Hypothalamus (tissue), 51 donors: ENCODE measurements at regions not wholly inside any gene's neighbourhood (a gene's known extent, or its start where the extent isn't known, plus 50 kb on each side); places are given as distances from the start of the nearest gene placed in this dataset.

Experiments
- DNase-seq, 51 donors: peaks; one replicate each; lab custom pipeline; 2025; lab: John Stamatoyannopoulos, UW

DNA sequence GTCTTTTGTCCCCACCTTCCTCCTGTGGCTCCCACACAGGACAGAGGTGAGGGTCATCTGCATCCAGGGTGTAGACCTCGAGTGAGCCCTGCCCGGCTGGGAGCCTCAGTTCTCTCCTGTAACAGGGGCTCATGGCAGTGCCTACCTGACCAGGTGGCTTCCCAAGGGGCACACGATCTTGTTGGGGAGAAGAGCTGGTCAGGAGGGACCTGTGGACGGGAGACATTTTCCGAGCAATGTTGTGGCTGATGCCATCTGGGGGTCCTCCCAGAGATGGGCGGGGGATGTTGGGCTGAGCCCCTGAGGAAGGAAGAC, 51.9 kb downstream of the CEBPB start:
- DNase-seq: no peak

GRCh38 chr20:50242863-50243609, 52.4 kb downstream of the CEBPB start:
- peak in 48 of 51 donors; percentile 7 to 88 (median 68) for DNase-seq

DNA sequence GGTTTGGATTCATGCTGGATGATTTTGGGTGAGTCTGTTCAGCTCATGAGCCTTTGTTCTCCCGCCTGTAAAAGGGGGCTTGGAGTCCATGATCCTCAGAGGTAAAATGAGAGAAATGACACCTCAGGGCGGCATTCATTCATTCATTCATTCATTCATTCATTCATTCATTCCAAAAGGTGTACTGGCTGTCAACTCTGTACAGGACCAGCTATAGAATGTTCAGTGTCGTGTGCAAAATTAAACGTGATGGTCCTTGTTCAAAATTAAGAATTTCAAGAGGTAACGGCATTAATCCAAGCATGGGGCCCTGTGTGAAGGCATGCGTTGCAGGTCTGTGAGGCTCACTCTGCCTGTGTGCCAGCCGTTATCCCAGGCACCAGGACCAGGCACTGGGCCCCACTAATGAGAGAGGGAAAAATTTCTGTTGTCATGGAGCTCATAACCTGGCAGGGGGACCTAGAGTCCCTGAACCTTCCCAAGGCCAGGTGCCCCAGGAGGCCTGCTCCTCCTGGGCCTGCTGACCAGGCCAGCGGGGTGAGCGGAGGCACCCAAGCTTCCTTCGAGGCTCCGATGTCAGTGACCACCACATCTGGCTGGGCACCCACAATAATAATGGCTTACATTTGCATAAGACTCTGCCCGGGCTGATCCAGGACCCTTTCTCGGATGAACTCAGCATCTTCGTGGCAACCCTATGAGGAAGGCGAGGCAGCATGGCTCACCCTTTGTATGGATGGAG, 53.2 kb downstream of the CEBPB start:
- DNase-seq: no peak

DNA sequence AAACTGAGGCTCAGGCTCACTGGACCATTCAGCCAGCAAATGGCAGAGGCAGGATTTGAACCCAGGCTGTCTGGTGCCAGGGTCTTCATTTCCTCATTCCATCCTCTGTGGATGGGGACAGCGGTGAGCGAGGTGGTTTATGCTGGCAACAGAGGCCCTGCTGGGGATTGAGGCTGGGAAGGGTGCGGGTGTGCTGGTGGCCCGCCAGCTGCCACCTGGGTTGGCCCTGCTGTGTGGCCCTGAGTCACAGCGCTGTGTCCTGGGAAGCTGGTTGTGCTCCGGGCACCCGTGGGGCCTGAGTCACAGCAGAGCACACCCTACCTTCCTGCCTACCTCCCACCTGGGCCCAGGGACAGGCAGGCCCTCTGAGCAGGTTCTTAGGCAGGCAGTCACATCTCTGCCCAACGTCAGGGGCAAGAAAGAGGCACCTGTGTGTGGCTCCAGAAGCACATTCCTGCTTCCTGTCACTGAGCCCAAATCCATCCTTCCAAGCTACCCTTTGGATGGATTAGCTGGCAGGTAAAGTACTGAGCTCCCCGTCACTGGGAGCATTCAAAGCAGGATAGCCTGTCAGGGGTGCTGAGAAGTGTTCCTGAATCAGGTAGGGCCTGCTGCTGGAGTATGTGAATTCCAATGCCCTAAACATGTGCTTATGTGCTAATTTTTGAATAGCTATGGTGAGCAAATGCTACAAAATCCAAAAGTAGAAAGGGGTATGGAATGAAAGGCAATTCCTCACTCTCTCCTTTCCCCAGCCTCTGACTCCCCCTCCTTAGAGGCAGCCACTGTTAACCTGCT, 53.9 kb downstream of the CEBPB start:
- peak in 1 of 51 donors; percentile 8 for DNase-seq

GRCh38 chr20:50245498-50246366, 55.1 kb downstream of the CEBPB start:
- no peak for DNase-seq

GRCh38 chr20:50246367-50247195, 56.0 kb downstream of the CEBPB start:
- peak in 3 of 51 donors; percentile 12 to 17 (median 17) for DNase-seq

DNA sequence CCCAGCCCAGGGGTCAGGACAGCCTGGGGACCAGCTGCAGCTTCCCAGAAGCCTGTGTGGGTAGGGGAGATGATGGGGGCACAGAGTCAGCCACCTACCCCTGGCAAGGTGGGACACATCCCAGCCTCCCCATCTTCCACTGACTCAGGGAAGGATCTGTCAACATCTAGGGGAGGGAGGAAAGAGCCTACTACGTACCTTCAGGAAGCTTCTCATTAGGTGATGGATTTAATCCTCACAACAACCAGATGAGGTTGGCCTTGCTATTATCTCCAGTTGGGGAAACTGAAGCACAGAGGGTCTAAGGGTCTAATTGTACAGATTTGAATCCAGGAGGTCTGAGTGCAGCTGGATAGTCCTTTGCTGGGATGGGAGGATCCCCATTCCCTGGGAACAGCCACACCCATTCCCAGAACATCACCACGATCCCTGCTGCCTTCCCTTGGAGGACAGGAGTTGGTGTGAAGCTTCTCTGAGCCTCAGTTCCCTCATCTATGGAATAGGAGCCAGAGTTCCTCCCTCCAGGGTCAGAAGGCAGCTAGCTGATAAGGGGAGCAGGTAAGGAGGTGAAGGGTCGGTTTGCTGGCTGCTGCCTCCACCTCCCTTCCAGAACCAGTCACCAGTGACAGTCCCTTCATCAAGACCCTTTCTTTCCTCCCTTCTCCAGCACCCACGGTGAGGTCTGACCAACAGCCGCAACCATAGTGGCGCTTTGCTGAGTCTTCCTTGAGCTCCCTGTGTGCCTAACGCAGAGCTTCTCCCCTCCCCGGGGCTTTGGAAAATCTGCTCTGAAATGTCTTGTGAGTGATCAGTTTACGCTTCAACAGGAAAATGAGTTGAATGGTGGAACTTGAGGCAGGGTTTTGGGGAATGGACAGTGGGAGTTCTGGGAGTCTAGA, 56.8 kb downstream of the CEBPB start:
- no peak for DNase-seq

DNA sequence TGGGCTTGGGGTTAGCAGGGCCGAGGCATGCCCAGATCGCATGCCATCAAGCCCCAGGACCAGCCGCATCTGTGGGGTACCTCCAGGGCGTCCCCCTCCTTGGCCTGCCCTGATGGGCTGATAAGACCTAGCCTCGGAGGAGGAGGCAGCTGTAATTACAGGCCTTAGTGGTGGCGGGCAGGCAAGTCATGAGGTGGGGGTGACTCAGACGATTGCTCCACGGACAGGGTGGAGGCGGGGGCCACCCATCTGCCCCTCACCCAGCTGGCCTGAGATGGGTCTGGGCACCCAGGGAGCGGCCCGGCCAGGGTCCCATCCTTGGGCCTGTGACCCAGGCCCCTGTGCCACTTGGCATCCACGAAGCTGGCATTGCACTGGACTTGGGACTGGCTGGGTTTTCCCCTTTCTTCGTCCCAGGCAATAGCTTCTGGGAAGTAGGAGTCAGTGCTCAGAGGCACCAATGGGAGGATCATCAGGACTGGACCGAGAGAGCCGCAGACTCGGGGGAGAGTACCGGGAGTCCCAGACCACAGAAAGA, 57.5 kb downstream of the CEBPB start:
- DNase-seq: peak in 1 of 51 donors; percentile 24

- no peak for DNase-seq
These were observed 59.1 kb downstream of the CEBPB start for GRCh38 chr20:50249447-50250388.

GRCh38 chr20:50250679-50251382, 60.2 kb downstream of the CEBPB start:
- peak in 1 of 51 donors; percentile 5 for DNase-seq

DNA sequence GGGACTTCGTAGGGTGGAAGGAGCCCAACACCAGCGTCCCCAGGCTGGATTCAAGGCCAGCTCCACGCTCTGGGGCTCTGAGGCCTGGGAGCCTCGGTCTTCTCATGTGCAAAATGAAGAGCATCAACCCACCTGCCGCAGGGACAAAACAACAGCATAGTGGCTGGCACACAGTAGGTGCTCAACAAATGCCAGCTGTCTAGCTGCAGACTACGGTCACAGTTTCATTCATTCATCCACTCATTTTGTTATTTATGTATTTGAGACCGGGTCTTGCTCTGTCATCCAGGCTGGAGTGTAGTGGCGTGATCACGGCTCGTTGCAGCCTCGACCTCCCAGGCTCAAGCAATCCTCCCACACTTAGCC, 60.7 kb downstream of the CEBPB start:
- DNase-seq: no peak

GRCh38 chr20:50251992-50252511, 61.4 kb downstream of the CEBPB start:
- no peak for DNase-seq

- DNase-seq: no peak
These were observed 62.1 kb downstream of the CEBPB start for GRCh38 chr20:50252701-50253100.

GRCh38 chr20:50253101-50253500, 62.5 kb downstream of the CEBPB start:
- no peak for DNase-seq

DNA sequence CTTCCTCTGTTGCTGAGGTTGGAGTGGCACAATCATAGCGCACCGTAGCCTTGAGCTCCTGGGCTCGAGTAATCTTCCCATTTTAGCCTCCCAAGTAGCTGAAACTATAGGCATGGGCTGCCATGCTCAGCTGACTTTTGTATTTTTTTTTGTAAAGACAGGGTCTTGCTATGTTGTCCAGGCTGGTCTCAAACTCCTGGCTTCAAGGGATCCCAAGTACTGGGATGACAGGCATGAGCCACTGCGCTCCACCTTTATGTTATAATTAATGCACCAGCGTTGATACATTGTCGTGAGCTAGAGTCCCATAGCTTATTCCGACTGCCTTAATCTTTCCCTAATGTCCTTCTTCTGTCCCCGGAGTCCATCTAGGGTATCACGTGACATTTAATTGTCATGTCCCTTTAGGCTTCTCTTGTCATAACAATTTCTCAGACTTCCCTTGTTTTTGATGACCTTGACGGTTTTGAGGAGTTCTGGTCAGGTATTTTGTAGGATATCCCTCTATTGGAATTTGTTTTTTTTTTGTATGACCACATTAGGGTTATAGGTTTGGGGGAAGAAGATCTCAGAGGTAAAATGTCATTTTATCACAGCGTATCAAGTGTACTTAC, 63.9 kb downstream of the CEBPB start:
- DNase-seq: no peak

DNA sequence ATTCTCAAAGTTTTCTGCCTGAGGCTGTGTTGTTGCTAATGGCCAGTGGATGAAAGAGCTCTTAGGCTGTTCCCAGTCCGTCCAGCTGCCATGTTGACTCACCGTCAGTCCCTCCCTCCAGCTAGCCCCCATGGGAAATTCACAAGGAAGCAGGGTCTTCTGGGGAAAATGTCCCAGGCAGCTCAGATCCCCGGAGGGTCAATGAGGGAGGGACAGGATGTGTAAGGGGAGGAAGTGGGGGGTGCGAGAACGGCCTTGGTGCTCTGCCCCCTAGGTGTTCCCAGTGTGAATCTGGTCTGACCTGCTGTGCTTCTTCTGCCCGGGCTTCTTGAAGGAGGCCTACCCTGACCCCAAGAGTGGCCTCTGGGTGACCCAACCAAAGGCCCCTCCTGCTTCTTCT, 65.9 kb downstream of the CEBPB start:
- no peak for DNase-seq
